H1 (cell line): ENCODE measurements at regions not wholly inside any gene's neighbourhood (a gene's known extent, or its start where the extent isn't known, plus 50 kb on each side); places are given as distances from the start of the nearest gene placed in this dataset.

Experiments used
- CTCF ChIA-PET: fragments of 300-600 bp; sonication (Branson Sonifier 250); formaldehyde crosslinking; loops from one replicate; lab custom pipeline; 2021; ENCODE audit not compliant: partially characterized antibody; lab: Charles Lee
- POLR2A ChIA-PET: fragments of 300-600 bp; sonication (Branson Sonifier 250); formaldehyde crosslinking; loops from one replicate; lab custom pipeline; 2021; ENCODE audit warnings: inconsistent platforms; ENCODE audit not compliant: partially characterized antibody; lab: Charles Lee
- DNase-seq, 2 experiments: peaks; one replicate each; pipeline versions ENCODE4 v3.0.0 to v3.0.0-alpha.2; 2010 to 2022; ENCODE audit warnings: low spot score in 2 of 2, low read depth in 1 of 2, mixed read lengths in 1 of 2
- FAIRE-seq: peaks from 2 replicates; lab custom pipeline; 2011; peaks lifted over from hg19 to GRCh38; lab: Jason Lieb, UNC
- H2AFZ ChIP-seq: 2 replicates; pipeline ENCODE4 v1.8.1; 2012; ENCODE audit warnings: low read length, inconsistent platforms
- H2AK5ac ChIP-seq: 2 replicates; pipeline ENCODE4 v1.6.1; 2013; ENCODE audit warnings: low read depth, low read length
- H2BK120ac ChIP-seq: replicated peaks from 2 replicates; pipeline ENCODE3; 2013; ENCODE audit warnings: low read depth, low read length, inconsistent platforms
- H2BK12ac ChIP-seq: 2 replicates; pipeline ENCODE4 v1.6.1; 2013; ENCODE audit warnings: low read depth, low read length
- H2BK15ac ChIP-seq: 2 replicates; pipeline ENCODE4 v1.6.1; 2013; ENCODE audit warnings: low read length
- H2BK20ac ChIP-seq: 2 replicates; pipeline ENCODE4 v1.6.1; 2013; ENCODE audit warnings: low read length
- H2BK5ac ChIP-seq: 2 replicates; pipeline ENCODE4 v1.6.1; 2013; ENCODE audit warnings: low read depth, low read length
- H3K14ac ChIP-seq: 2 replicates; pipeline ENCODE4 v1.6.1; 2013; ENCODE audit warnings: inconsistent platforms; ENCODE audit not compliant: insufficient read length
- H3K18ac ChIP-seq: 2 replicates; pipeline ENCODE4 v1.6.1; 2013; ENCODE audit warnings: low read length; ENCODE audit errors: extremely low read depth
- H3K23ac ChIP-seq: 2 replicates; pipeline ENCODE4 v1.6.1; 2013; ENCODE audit warnings: inconsistent platforms; ENCODE audit not compliant: insufficient read length
- H3K23me2 ChIP-seq: 2 replicates; pipeline ENCODE4 v1.6.1; 2013; ENCODE audit warnings: low read depth, low read length
- H3K27ac ChIP-seq: 2 replicates; pipeline ENCODE4 v1.6.1; 2011; ENCODE audit warnings: low read depth, low read length, inconsistent platforms
- H3K27me3 ChIP-seq, 4 experiments: replicated peaks in 1 of 4; 1 replicate in 1 of 4; 2 replicates in 3 of 4; pipeline versions ENCODE4 v1.6.1 to v1.8.1; 2011 to 2013; ENCODE audit warnings: low read length in 3 of 4, mild to moderate bottlenecking in 3 of 4, inconsistent platforms in 2 of 4, mixed read lengths in 2 of 4, moderate library complexity in 1 of 4; ENCODE audit not compliant: control insufficient read depth in 3 of 4, insufficient read depth in 3 of 4; ENCODE audit errors: extremely low read depth in 1 of 4
- H3K36me3 ChIP-seq, 4 experiments: 2 replicates each; pipeline versions ENCODE4 v1.6.1 to v1.8.1; 2011 to 2013; ENCODE audit warnings: mild to moderate bottlenecking in 4 of 4, low read length in 3 of 4, moderate library complexity in 2 of 4, control low read depth in 1 of 4, inconsistent platforms in 1 of 4; ENCODE audit not compliant: insufficient read depth in 4 of 4, control insufficient read depth in 2 of 4
- H3K4ac ChIP-seq: replicated peaks from 2 replicates; pipeline ENCODE3; 2013; ENCODE audit warnings: low read length, low read depth, mixed read lengths, inconsistent platforms; ENCODE audit not compliant: insufficient read length
- H3K4me1 ChIP-seq, 4 experiments: replicated peaks in 1 of 4; 1 replicate in 1 of 4; 2 replicates in 3 of 4; pipeline versions ENCODE4 v1.6.1 to v1.8.1; 2011 to 2013; ENCODE audit warnings: low read length in 3 of 4, inconsistent platforms in 2 of 4, mixed read lengths in 1 of 4; ENCODE audit not compliant: insufficient read depth in 4 of 4, control insufficient read depth in 3 of 4
- H3K4me2 ChIP-seq, 2 experiments: 2 replicates each; pipeline versions ENCODE4 v1.6.1 to v1.8.1; 2011 to 2013; ENCODE audit warnings: low read depth in 2 of 2, low read length in 2 of 2, control low read depth in 1 of 2, inconsistent platforms in 1 of 2, mild to moderate bottlenecking in 1 of 2; ENCODE audit not compliant: insufficient read depth in 1 of 2
- H3K4me3 ChIP-seq, 4 experiments: fragments of 200-600, 300-600 bp in 1 of 4; sonication (generic), shearing (Covaris generic), sonication (Bioruptor Twin) in 1 of 4; 2 replicates each; pipeline versions ENCODE4 v1.5.1 to v1.8.1; 2011 to 2016; ENCODE audit warnings: low read length in 4 of 4, low read depth in 3 of 4, control low read depth in 2 of 4, inconsistent platforms in 2 of 4, mild to moderate bottlenecking in 2 of 4, mixed read lengths in 1 of 4, moderate library complexity in 1 of 4; ENCODE audit not compliant: insufficient read depth in 2 of 4; ENCODE audit errors: extremely low read depth in 1 of 4
- H3K56ac ChIP-seq: replicated peaks from 2 replicates; pipeline ENCODE3; 2013; ENCODE audit warnings: low read depth, mild to moderate bottlenecking, mixed read lengths, low read length, inconsistent platforms; ENCODE audit not compliant: insufficient read length
- H3K79me1 ChIP-seq: 2 replicates; pipeline ENCODE4 v1.6.1; 2013; ENCODE audit warnings: low read depth, low read length, control low read depth
- H3K79me2 ChIP-seq, 2 experiments: 2 replicates each; pipeline versions ENCODE4 v1.6.1 to v1.8.1; 2012 to 2013; ENCODE audit warnings: low read length in 2 of 2, mild to moderate bottlenecking in 2 of 2, inconsistent platforms in 1 of 2; ENCODE audit not compliant: insufficient read depth in 2 of 2, control insufficient read depth in 1 of 2
- H3K9ac ChIP-seq, 4 experiments: replicated peaks in 1 of 4; 1 replicate in 1 of 4; 2 replicates in 3 of 4; pipeline versions ENCODE4 v1.6.1 to v1.8.1; 2011 to 2013; ENCODE audit warnings: low read depth in 3 of 4, low read length in 3 of 4, control low read depth in 2 of 4, mild to moderate bottlenecking in 2 of 4, moderate library complexity in 2 of 4, inconsistent platforms in 1 of 4; ENCODE audit errors: extremely low read depth in 1 of 4
- H3K9me3 ChIP-seq, 2 experiments: 2 replicates each; pipeline versions ENCODE4 v1.6.1 to v1.8.1; 2012 to 2013; ENCODE audit warnings: mild to moderate bottlenecking in 2 of 2, moderate library complexity in 2 of 2, control low read depth in 1 of 2, inconsistent platforms in 1 of 2, low read depth in 1 of 2, low read length in 1 of 2, mixed read lengths in 1 of 2; ENCODE audit not compliant: insufficient read depth in 2 of 2
- H4K20me1 ChIP-seq, 2 experiments: replicated peaks in 1 of 2; 2 replicates each; pipeline versions ENCODE3 to v1.8.1; 2011 to 2013; ENCODE audit warnings: inconsistent platforms in 2 of 2, low read length in 2 of 2, mild to moderate bottlenecking in 1 of 2; ENCODE audit not compliant: insufficient read depth in 2 of 2, control insufficient read depth in 1 of 2
- H4K5ac ChIP-seq: 2 replicates; pipeline ENCODE4 v1.6.1; 2013; ENCODE audit warnings: low read length, low read depth, mixed read lengths, inconsistent platforms; ENCODE audit not compliant: insufficient read length
- H4K8ac ChIP-seq: 2 replicates; pipeline ENCODE4 v1.8.0; 2013; ENCODE audit warnings: mild to moderate bottlenecking, moderate library complexity, low read length, inconsistent platforms; ENCODE audit not compliant: insufficient read depth; ENCODE audit errors: extremely low read depth
- H4K91ac ChIP-seq: replicated peaks from 2 replicates; pipeline ENCODE3; 2013; ENCODE audit warnings: low read length, mixed read lengths, inconsistent platforms; ENCODE audit not compliant: insufficient read length
- BCL11A ChIP-seq, 2 experiments: IDR thresholded peaks; one replicate each; pipeline ENCODE4 v1.6.1; 2011; ENCODE audit warnings: low read depth in 2 of 2, low read length in 2 of 2, mild to moderate bottlenecking in 2 of 2
- CTBP2 ChIP-seq: IDR thresholded peaks from 2 replicates; pipeline ENCODE4 v1.7.0; 2011; ENCODE audit warnings: borderline replicate concordance, mild to moderate bottlenecking, moderate library complexity, mixed read lengths, low read length; ENCODE audit not compliant: insufficient read depth, insufficient read length
- EZH2 ChIP-seq: fragments of 200-600 bp; sonication (generic); IDR thresholded peaks from 2 replicates; pipeline ENCODE4 v1.7.1; 2012; ENCODE audit warnings: low read depth, mild to moderate bottlenecking, moderate library complexity, low read length, inconsistent platforms; ENCODE audit not compliant: severe bottlenecking
- GTF2F1 ChIP-seq: IDR thresholded peaks from 2 replicates; pipeline ENCODE4 v1.6.1; 2012; ENCODE audit warnings: low read depth, low read length, improper control_type of control experiment, borderline replicate concordance
- KDM5A ChIP-seq: fragments of 200-600 bp; IDR thresholded peaks from 2 replicates; pipeline ENCODE4 v1.7.1; 2012; ENCODE audit warnings: mild to moderate bottlenecking, low read length, inconsistent platforms, mixed read lengths
- PHF8 ChIP-seq: fragments of 200-600 bp; sonication (generic); conservative IDR thresholded peaks from 2 replicates; pipeline ENCODE4 v1.7.1; 2012; ENCODE audit warnings: low read depth, mild to moderate bottlenecking, inconsistent platforms, low read length, moderate library complexity
- RNF2 ChIP-seq: fragments of 200-900, 300-1000 bp; sonication (generic); IDR thresholded peaks from 2 replicates; pipeline ENCODE4 v1.7.1; 2016; ENCODE audit warnings: borderline replicate concordance, low read depth, mild to moderate bottlenecking, antibody characterized with exemption, low read length; ENCODE audit not compliant: poor library complexity, severe bottlenecking; ENCODE audit errors: missing control alignments
- SAP30 ChIP-seq: fragments of 300-600 bp; sonication (generic); IDR thresholded peaks from 2 replicates; pipeline ENCODE4 v1.7.1; 2012; ENCODE audit warnings: low read length, moderate library complexity, mild to moderate bottlenecking, inconsistent platforms; ENCODE audit not compliant: insufficient read depth, insufficient replicate concordance
- SP1 ChIP-seq: IDR thresholded peaks from 2 replicates; pipeline ENCODE4 v1.6.1; 2011; ENCODE audit warnings: low read depth, low read length
- SP2 ChIP-seq: IDR thresholded peaks from 2 replicates; pipeline ENCODE4 v1.6.1; 2012; ENCODE audit warnings: mild to moderate bottlenecking, low read length, inconsistent platforms
- TAF7 ChIP-seq: optimal IDR thresholded peaks from 2 replicates; pipeline ENCODE3; 2011; ENCODE audit warnings: low read depth, mild to moderate bottlenecking, inconsistent platforms, low read length, moderate library complexity, borderline replicate concordance
- WGBS, 2 experiments: shearing (Covaris generic) in 1 of 2; methylation state at CpG; one replicate each; pipeline versions ENCODE4 v1.1.6 to v1.1.7; 2013 to 2015; ENCODE audit warnings: low lambda C conversion rate in 2 of 2, mixed read lengths in 2 of 2, inconsistent platforms in 1 of 2, low coverage in 1 of 2, missing lambda C conversion rate in 1 of 2; ENCODE audit not compliant: insufficient replicate concordance in 2 of 2, insufficient coverage in 1 of 2, insufficient read length in 1 of 2; ENCODE audit errors: extremely low coverage in 1 of 2, missing lambda C conversion rate in 1 of 2; 5-methylcytosine and 5-hydroxymethylcytosine counted together
- TF ChIP-seq, protein P1 (sequence below): IDR thresholded peaks from 2 replicates; pipeline ENCODE4 v1.6.1; 2012; ENCODE audit warnings: inconsistent platforms

DNA sequence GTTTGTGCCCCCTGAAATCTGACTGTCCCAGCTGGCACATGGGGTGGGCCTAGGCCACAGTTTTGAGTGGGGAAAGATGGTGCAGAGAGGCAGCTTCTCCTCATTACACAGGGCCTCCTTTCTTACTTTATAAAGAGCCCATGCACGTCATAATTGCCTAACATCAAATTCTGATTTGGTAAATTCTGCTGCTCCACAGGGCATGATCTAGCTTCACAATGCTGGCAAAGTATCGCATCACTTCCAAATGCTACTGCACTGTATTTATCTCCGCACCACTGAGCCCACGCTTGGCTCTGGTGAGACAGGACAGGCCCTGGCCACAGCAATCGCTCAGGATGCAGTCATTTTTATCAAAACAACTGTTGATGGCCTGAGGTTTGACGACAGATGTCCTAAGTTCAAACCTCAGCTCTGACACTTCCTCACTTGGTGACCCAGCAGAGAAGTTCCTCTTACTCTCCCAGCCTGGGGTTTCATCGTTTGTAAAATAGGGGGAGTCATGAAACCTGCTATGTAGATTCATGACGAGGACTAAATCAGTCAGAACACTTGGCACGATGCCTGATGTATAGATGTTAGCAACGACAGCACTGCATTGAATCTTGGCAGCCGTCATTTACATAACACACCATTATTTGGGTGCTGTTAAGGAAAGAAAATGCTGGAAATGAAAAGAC is 187.9 kb downstream of the TTLL2 start:
- no peak overlapping the region for H3K18ac ChIP-seq
- H3K27me3 ChIP-seq: no peaks in the 10 kb centered on the region
- TF ChIP-seq BCL11A (IDR thresholded peaks at IDR 0.05; ENCODE audit: low read depth in 2 of 2, low read length in 2 of 2) (no peak), CTBP2 (no peak), EZH2 (no peak), SP2 (no peak), KDM5A (no peak), RNF2 (no peak), GTF2F1 (no peak), PHF8 (no peak), TAF7 (no peak), SAP30 (no peak), SP1 (no peak)
- TF ChIP-seq, protein P1, sequence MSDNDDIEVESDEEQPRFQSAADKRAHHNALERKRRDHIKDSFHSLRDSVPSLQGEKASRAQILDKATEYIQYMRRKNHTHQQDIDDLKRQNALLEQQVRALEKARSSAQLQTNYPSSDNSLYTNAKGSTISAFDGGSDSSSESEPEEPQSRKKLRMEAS: no peak
- TF ChIP-seq, all 59 proteins: peak for 0
- Histone ChIP-seq H3K23ac (no peak overlapping the region), H3K23me2 (peaks cover 11% of the 10 kb centered on the region; the same call in 1 of the 2 replicates), H2AFZ (no peak overlapping the region), H2BK20ac (no peak overlapping the region), H2BK12ac (no peak overlapping the region), H2BK120ac (no peak overlapping the region), H4K20me1 (peaks cover 0 to 4% of the 10 kb centered on the region in 2 experiments), H3K4me3 (no peak overlapping the region), H2BK15ac (no peak overlapping the region), H3K79me2 (no peaks in the 10 kb centered on the region), H3K4me2 (no peak overlapping the region), H3K79me1 (no peaks in the 10 kb centered on the region), H4K5ac (no peak overlapping the region), H2BK5ac (no peak overlapping the region), H3K27ac (no peak overlapping the region), H3K56ac (no peak overlapping the region), H4K8ac (no peak overlapping the region), H3K9ac (no peak overlapping the region), H3K36me3 (no peaks in the 10 kb centered on the region), H3K9me3 (no peaks in the 10 kb centered on the region), H3K14ac (no peak overlapping the region), H4K91ac (no peak overlapping the region), H2AK5ac (no peak overlapping the region), H3K4me1 (peaks cover 0 to 11% (median 0%) of the 10 kb centered on the region in 4 experiments; a peak in 2 of 7 replicates), H3K4ac (no peak overlapping the region)
- WGBS, 2 experiments: 91% methylated on average over 11 of the region's 11 CpGs; no CpG with 5 or more reads in 1 of the 2 experiments
- FAIRE-seq (no peak), DNase-seq (no peak)
- ChIA-PET CTCF (interaction anchor here (1.1 kb wide), 1 partner anchor 20 kb away, joined by 3 read pairs; no protein-coding TSS in a partner anchor), POLR2A (no interaction called here)
